GM12878 (cell line): ENCODE measurements at regions not wholly inside any gene's neighbourhood (a gene's known extent, or its start where the extent isn't known, plus 50 kb on each side); places are given as distances from the start of the nearest gene placed in this dataset.

Experiments
- ATAC-seq: fragments of 200-7000 bp; cut with Tn5 transposase; 3 replicates; pipeline ENCODE4 v1.9.1; 2020; ENCODE audit warnings: mild to moderate bottlenecking, moderate library complexity
- BruUV-seq: library from RNA; stranded (reverse); fragments of 400-500 nt; replicated peaks from 2 replicates; lab custom pipeline; 2021; lab: Mats Ljungman, UMichigan
- CTCF ChIA-PET: fragments of 300-600 bp; sonication (Branson Sonifier 250); formaldehyde crosslinking; extraction: SDS; loops from one replicate; lab custom pipeline; 2021; ENCODE audit warnings: inconsistent platforms; lab: Yijun Ruan, JAX
- POLR2A ChIA-PET: fragments of 350-600 bp; formaldehyde crosslinking; extraction: SDS; loops from one replicate; lab custom pipeline; 2021; ENCODE audit warnings: inconsistent platforms; lab: Charles Lee
- RAD21 ChIA-PET: fragments of 300-600 bp; sonication (Branson Sonifier 250); formaldehyde crosslinking; loops from one replicate; lab custom pipeline; 2023; ENCODE audit warnings: antibody characterized with exemption; ENCODE audit not compliant: unreplicated experiment; lab: Charles Lee
- SMC1A ChIA-PET: fragments of 300-600 bp; sonication (Branson Sonifier 250); formaldehyde crosslinking; loops from one replicate; lab custom pipeline; 2023; ENCODE audit not compliant: unreplicated experiment, uncharacterized antibody; lab: Charles Lee
- DNase-seq: peaks from one replicate; pipeline ENCODE4 v3.0.0-alpha.2; 2011; ENCODE audit warnings: low read depth, low spot score
- FAIRE-seq: peaks from 3 replicates; lab custom pipeline; 2011; peaks lifted over from hg19 to GRCh38; lab: Jason Lieb, UNC
- H2AFZ ChIP-seq: 2 replicates; pipeline ENCODE4 v1.6.0; 2011; ENCODE audit warnings: low read depth, low read length, control low read depth; ENCODE audit not compliant: control insufficient read depth
- H3K27ac ChIP-seq: 2 replicates; pipeline ENCODE4 v1.5.1; 2011; ENCODE audit warnings: control low read depth; ENCODE audit not compliant: control insufficient read depth, insufficient read depth
- H3K27me3 ChIP-seq, 2 experiments: replicated peaks in 1 of 2; 2 replicates each; pipeline versions ENCODE4 v1.6.0 to v1.6.1; 2011; ENCODE audit warnings: low read length in 1 of 2; ENCODE audit not compliant: control insufficient read depth in 2 of 2, insufficient read depth in 2 of 2
- H3K36me3 ChIP-seq, 2 experiments: 2 replicates each; pipeline ENCODE4 v1.5.1; 2011; ENCODE audit warnings: low read length in 1 of 2; ENCODE audit not compliant: control insufficient read depth in 2 of 2, insufficient read depth in 2 of 2
- H3K4me1 ChIP-seq: 2 replicates; pipeline ENCODE4 v1.6.1; 2011; ENCODE audit warnings: mild to moderate bottlenecking, low read length, moderate library complexity, mixed read lengths; ENCODE audit not compliant: control insufficient read depth, insufficient read depth
- H3K4me2 ChIP-seq: 2 replicates; pipeline ENCODE4 v1.6.0; 2011; ENCODE audit warnings: control low read depth; ENCODE audit not compliant: control insufficient read depth, insufficient read depth
- H3K4me3 ChIP-seq: fragments of 200-600 bp; sonication (generic); 2 replicates; pipeline ENCODE4 v1.5.1; 2016
- H3K79me2 ChIP-seq: 2 replicates; pipeline ENCODE4 v1.6.0; 2011; ENCODE audit warnings: low read length; ENCODE audit not compliant: control insufficient read depth, insufficient read depth
- H3K9ac ChIP-seq: 2 replicates; pipeline ENCODE4 v1.8.0; 2011; ENCODE audit warnings: low read length, control low read depth, mixed read lengths; ENCODE audit not compliant: control insufficient read depth, insufficient read depth
- H3K9me3 ChIP-seq: replicated peaks from 3 replicates; pipeline ENCODE4 v1.5.1; 2011; ENCODE audit warnings: mild to moderate bottlenecking, low read length; ENCODE audit not compliant: control insufficient read depth, insufficient read depth
- H4K20me1 ChIP-seq: 2 replicates; pipeline ENCODE4 v1.6.0; 2011; ENCODE audit not compliant: control insufficient read depth, insufficient read depth
- JUNB ChIP-seq: IDR thresholded peaks from 2 replicates; pipeline ENCODE4 v1.6.1; 2016; ENCODE audit warnings: antibody characterized with exemption, mild to moderate bottlenecking
- MTA2 ChIP-seq: fragments of 450-650 bp; IDR thresholded peaks from 2 replicates; pipeline ENCODE4 v1.6.1; 2016; ENCODE audit warnings: low read depth, mild to moderate bottlenecking, moderate library complexity
- MXI1 ChIP-seq: fragments of 150-350 bp; IDR thresholded peaks from 2 replicates; pipeline ENCODE4 v1.6.1; 2011; ENCODE audit warnings: low read depth, mild to moderate bottlenecking, inconsistent platforms, low read length, improper control_type of control experiment
- MYB ChIP-seq: fragments of 150-350 bp; IDR thresholded peaks from 2 replicates; pipeline ENCODE4 v1.6.1; 2014; ENCODE audit warnings: mild to moderate bottlenecking, low read depth, low read length, borderline replicate concordance
- RAD51 ChIP-seq: fragments of 450-650 bp; IDR thresholded peaks from 2 replicates; pipeline ENCODE4 v1.6.1; 2016; ENCODE audit warnings: moderate library complexity, mild to moderate bottlenecking, inconsistent platforms
- USF1 ChIP-seq: IDR thresholded peaks from 2 replicates; pipeline ENCODE4 v1.6.1; 2011; ENCODE audit warnings: borderline replicate concordance, low read depth, mild to moderate bottlenecking, moderate library complexity, mixed read lengths, low read length; ENCODE audit not compliant: insufficient read depth; ENCODE audit errors: extremely low read length
- ZNF592 ChIP-seq: fragments of 450-650 bp; IDR thresholded peaks from 2 replicates; pipeline ENCODE4 v1.6.1; 2017; ENCODE audit warnings: mild to moderate bottlenecking, moderate library complexity
- WGBS: methylation state at CpG from one replicate; pipeline ENCODE4 v1.1.6; 2016; ENCODE audit warnings: low lambda C conversion rate; ENCODE audit not compliant: insufficient replicate concordance, insufficient coverage; ENCODE audit errors: missing lambda C conversion rate; 5-methylcytosine and 5-hydroxymethylcytosine counted together
- in situ Hi-C: fragments of 300-500 bp; cut with MboI; formaldehyde crosslinking; loops from 9 replicates; pipeline ENCODE4 v1.14.3; 2018; ENCODE audit warnings: mixed read lengths
- intact Hi-C: fragments of 100-400 bp; cut with micrococcal nuclease; formaldehyde crosslinking; loops from one replicate; pipeline ENCODE4 v1.14.2; 2022; ENCODE audit not compliant: unreplicated experiment

- no peaks in the 10 kb centered on the region; the same call in 2 of the 3 replicates for H3K9me3 ChIP-seq
- in situ Hi-C loops = no loop called here
- intact Hi-C loops = no loop called here
- TF ChIP-seq MXI1 (no peak), MYB (no peak), USF1 (no peak), RAD51 (no peak), JUNB (no peak), MTA2 (no peak), ZNF592 (no peak)
- no peaks in the 10 kb centered on the region for H4K20me1 ChIP-seq
- H3K27ac ChIP-seq = no peak overlapping the region
- H3K4me1 ChIP-seq = no peaks in the 10 kb centered on the region
- no peak overlapping the region for H3K4me2 ChIP-seq
- ChIA-PET POLR2A (no interaction called here), SMC1A (no interaction called here), RAD21 (no interaction called here), CTCF (no interaction called here)
- FAIRE-seq = no peak
- H3K79me2 ChIP-seq = no peaks in the 10 kb centered on the region
- no peak overlapping the region for H3K9ac ChIP-seq
- 59% methylated on average over 2 of the region's 2 CpGs for WGBS
- no peaks in the 10 kb centered on the region for H3K36me3 ChIP-seq
- DNase-seq = no peak
- no TSS peak for BruUV-seq
- ATAC-seq = no peak
- no peaks in the 10 kb centered on the region for H3K27me3 ChIP-seq
- H3K4me3 ChIP-seq = no peak overlapping the region
- H2AFZ ChIP-seq = no peak overlapping the region
These were observed 74.4 kb upstream of the CHODL start for GRCh38 chr21:18170221-18170620.
